NCI-H2107 treated with DMSO at 0.1 percent for 48 hours (cell line): ENCODE measurements at regions not wholly inside any gene's neighbourhood (a gene's known extent, or its start where the extent isn't known, plus 50 kb on each side); places are given as distances from the start of the nearest gene placed in this dataset.
"Not testable (repeated sequence)": the region's sequence is repeated elsewhere in the genome, so short reads cannot be mapped to it uniquely, and the experiment has no call there.

Experiments used
- DNase-seq: peaks from one replicate; lab custom pipeline; 2025; ENCODE audit not compliant: unreplicated experiment; lab: John Stamatoyannopoulos, UW

GRCh38 chr1:5688081-5689077 is 303.8 kb downstream of the NPHP4 start:
- DNase-seq = no peak

- no peak for DNase-seq
Observed at GRCh38 chr1:5686925-5687706, 305.1 kb downstream of the NPHP4 start.

- DNase-seq = no peak
Observed at GRCh38 chr1:5686195-5686594, 306.0 kb downstream of the NPHP4 start.

- no peak for DNase-seq
Observed at GRCh38 chr1:5685446-5686040, 306.7 kb downstream of the NPHP4 start.

GRCh38 chr1:5684791-5685190 is 307.4 kb downstream of the NPHP4 start:
- no peak for DNase-seq

- no peak for DNase-seq
Observed at GRCh38 chr1:5683446-5683845, 308.8 kb downstream of the NPHP4 start.

- DNase-seq = no peak
Observed at GRCh38 chr1:5682626-5683225, 309.5 kb downstream of the NPHP4 start.

- DNase-seq = no peak
Observed at GRCh38 chr1:5681654-5682053, 310.6 kb downstream of the NPHP4 start.

GRCh38 chr1:5680600-5680999 is 311.6 kb downstream of the NPHP4 start:
- DNase-seq = no peak

GRCh38 chr1:5678759-5679158 is 313.5 kb downstream of the NPHP4 start:
- DNase-seq = no peak

- DNase-seq = not testable (repeated sequence)
Observed at GRCh38 chr1:5672355-5672754, 319.9 kb downstream of the NPHP4 start.

GRCh38 chr1:5670590-5671350 is 321.5 kb downstream of the NPHP4 start:
- no peak for DNase-seq

GRCh38 chr1:5667513-5668325 is 324.5 kb downstream of the NPHP4 start:
- DNase-seq = no peak

- no peak for DNase-seq
Observed at GRCh38 chr1:5664906-5665875, 327.0 kb downstream of the NPHP4 start.

GRCh38 chr1:5664081-5664768 is 328.0 kb downstream of the NPHP4 start:
- DNase-seq = no peak

- DNase-seq = no peak
Observed at GRCh38 chr1:5662744-5663126, 329.5 kb downstream of the NPHP4 start.

- DNase-seq = no peak
Observed at GRCh38 chr1:5662086-5662743, 330.0 kb downstream of the NPHP4 start.
